ENCODE measurements at regions not wholly inside any gene's neighbourhood (a gene's known extent, or its start where the extent isn't known, plus 50 kb on each side); places are given as distances from the start of the nearest gene placed in this dataset.
"Not testable (repeated sequence)": the region's sequence is repeated elsewhere in the genome, so short reads cannot be mapped to it uniquely, and the experiment has no call there.

DNA sequence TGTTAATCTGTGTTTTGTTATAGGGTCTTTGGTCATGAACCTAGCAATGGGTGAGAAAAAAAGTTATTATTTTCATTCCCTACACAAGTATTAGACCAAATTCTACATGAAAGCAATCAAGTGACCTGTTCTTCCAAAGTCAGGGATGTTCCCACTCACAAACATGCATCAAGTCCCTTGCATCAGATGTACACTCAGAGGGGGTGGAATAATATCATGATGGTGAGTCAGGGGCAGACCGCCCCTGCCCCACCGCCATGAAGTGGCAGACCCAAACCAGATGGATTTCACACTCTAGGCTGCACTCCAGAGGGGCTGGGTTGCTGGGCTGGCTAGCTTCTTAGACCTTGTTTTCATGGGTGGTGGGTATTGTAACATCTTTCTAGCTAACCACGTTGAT, 91.4 kb downstream of the ACAA2 start:
- H3K27ac ChIP-seq (ENCODE audit: low read depth, low read length) = no peak overlapping the region
- POLR2A ChIA-PET = no interaction called here
- no TSS peak for BruUV-seq (replicated peaks)
- TF ChIP-seq, protein P1, sequence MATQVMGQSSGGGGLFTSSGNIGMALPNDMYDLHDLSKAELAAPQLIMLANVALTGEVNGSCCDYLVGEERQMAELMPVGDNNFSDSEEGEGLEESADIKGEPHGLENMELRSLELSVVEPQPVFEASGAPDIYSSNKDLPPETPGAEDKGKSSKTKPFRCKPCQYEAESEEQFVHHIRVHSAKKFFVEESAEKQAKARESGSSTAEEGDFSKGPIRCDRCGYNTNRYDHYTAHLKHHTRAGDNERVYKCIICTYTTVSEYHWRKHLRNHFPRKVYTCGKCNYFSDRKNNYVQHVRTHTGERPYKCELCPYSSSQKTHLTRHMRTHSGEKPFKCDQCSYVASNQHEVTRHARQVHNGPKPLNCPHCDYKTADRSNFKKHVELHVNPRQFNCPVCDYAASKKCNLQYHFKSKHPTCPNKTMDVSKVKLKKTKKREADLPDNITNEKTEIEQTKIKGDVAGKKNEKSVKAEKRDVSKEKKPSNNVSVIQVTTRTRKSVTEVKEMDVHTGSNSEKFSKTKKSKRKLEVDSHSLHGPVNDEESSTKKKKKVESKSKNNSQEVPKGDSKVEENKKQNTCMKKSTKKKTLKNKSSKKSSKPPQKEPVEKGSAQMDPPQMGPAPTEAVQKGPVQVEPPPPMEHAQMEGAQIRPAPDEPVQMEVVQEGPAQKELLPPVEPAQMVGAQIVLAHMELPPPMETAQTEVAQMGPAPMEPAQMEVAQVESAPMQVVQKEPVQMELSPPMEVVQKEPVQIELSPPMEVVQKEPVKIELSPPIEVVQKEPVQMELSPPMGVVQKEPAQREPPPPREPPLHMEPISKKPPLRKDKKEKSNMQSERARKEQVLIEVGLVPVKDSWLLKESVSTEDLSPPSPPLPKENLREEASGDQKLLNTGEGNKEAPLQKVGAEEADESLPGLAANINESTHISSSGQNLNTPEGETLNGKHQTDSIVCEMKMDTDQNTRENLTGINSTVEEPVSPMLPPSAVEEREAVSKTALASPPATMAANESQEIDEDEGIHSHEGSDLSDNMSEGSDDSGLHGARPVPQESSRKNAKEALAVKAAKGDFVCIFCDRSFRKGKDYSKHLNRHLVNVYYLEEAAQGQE (IDR thresholded peaks at IDR 0.05; ENCODE audit: low read depth) = no peak
- TF ChIP-seq RAD21 (IDR thresholded peaks at IDR 0.05; ENCODE audit: low read depth) (no peak), EZH2 (IDR thresholded peaks at IDR 0.05) (no peak), CBX3 (IDR thresholded peaks at IDR 0.05; ENCODE audit: low read depth) (no peak), EZH2phosphoT487 (IDR thresholded peaks at IDR 0.05; ENCODE audit: borderline replicate concordance) (no peak), POLR2A (IDR thresholded peaks at IDR 0.05; ENCODE audit: borderline replicate concordance, extremely low read depth, insufficient read depth, insufficient read length) (no peak), JUND (IDR thresholded peaks at IDR 0.05) (no peak), YY1 (IDR thresholded peaks at IDR 0.05; ENCODE audit: extremely low read depth, insufficient replicate concordance, low read depth, low read length) (no peak), ZFX (IDR thresholded peaks at IDR 0.05) (no peak)
- TF ChIP-seq, protein P2, sequence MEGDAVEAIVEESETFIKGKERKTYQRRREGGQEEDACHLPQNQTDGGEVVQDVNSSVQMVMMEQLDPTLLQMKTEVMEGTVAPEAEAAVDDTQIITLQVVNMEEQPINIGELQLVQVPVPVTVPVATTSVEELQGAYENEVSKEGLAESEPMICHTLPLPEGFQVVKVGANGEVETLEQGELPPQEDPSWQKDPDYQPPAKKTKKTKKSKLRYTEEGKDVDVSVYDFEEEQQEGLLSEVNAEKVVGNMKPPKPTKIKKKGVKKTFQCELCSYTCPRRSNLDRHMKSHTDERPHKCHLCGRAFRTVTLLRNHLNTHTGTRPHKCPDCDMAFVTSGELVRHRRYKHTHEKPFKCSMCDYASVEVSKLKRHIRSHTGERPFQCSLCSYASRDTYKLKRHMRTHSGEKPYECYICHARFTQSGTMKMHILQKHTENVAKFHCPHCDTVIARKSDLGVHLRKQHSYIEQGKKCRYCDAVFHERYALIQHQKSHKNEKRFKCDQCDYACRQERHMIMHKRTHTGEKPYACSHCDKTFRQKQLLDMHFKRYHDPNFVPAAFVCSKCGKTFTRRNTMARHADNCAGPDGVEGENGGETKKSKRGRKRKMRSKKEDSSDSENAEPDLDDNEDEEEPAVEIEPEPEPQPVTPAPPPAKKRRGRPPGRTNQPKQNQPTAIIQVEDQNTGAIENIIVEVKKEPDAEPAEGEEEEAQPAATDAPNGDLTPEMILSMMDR (IDR thresholded peaks at IDR 0.05 in 2 of 3, conservative IDR thresholded peaks at IDR 0.05 in 1 of 3; ENCODE audit: borderline replicate concordance in 1 of 3, insufficient read depth in 1 of 3, low read depth in 2 of 3, low read length in 2 of 3) = no peak
- H3K4me3 ChIP-seq (replicated peaks in 1 of 2; ENCODE audit: low read depth in 1 of 2, low read length in 2 of 2) = no peak overlapping the region
- H3K9me2 ChIP-seq (ENCODE audit: insufficient read depth) = no peaks in the 10 kb centered on the region
- no peaks in the 10 kb centered on the region for H3K27me3 ChIP-seq (ENCODE audit: insufficient read depth, low read length)
- H3K36me3 ChIP-seq (ENCODE audit: control insufficient read depth in 1 of 2, insufficient read depth in 2 of 2, low read length in 2 of 2) = no peaks in the 10 kb centered on the region
- no peak overlapping the region for H3K4me2 ChIP-seq (ENCODE audit: low read length)
- no peak for DNase-seq (ENCODE audit: low read depth, low spot score)
- no peak for ATAC-seq
- CTCF ChIA-PET = no interaction called here
- no peak overlapping the region for H2AFZ ChIP-seq (ENCODE audit: low read depth, low read length, poor library complexity, severe bottlenecking)
- no peak overlapping the region for H3K9ac ChIP-seq (ENCODE audit: low read length)
- intact Hi-C loops (cut with micrococcal nuclease) = no loop called here
- no peaks in the 10 kb centered on the region for H3K79me2 ChIP-seq (ENCODE audit: insufficient read depth, low read length)
- RAD21 ChIA-PET (ENCODE audit: low non-redundant PET in 1 of 2, low total read pairs in 2 of 2, uncharacterized antibody in 2 of 2, unreplicated experiment in 2 of 2) = no interaction called here
- no peaks in the 10 kb centered on the region for H3K9me3 ChIP-seq (ENCODE audit: control insufficient read depth in 1 of 2, insufficient read depth in 1 of 2, low read depth in 1 of 2, low read length in 2 of 2)
- no peaks in the 10 kb centered on the region for H4K20me1 ChIP-seq (ENCODE audit: insufficient read depth)
- peaks cover 44 to 46% of the 10 kb centered on the region in 2 experiments for H3K4me1 ChIP-seq (ENCODE audit: control insufficient read depth in 1 of 2, insufficient read depth in 2 of 2, low read length in 2 of 2)

DNA sequence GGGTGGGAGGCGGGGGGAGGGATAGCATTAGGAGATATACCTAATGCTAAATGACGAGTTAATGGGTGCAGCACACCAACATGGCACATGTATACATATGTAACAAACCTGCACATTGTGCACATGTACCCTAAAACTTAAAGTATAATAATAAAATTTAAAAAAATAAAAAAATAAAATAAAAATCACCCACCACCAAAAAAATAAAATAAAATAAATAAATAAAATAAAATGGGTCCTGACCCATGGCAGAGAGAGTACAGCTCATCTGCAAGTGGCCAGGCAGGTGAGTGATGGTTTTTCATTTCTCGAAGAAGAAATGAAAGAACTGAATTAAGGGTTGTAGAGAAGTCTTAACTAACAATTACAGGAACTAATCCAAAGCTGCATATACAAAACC, 92.4 kb downstream of the ACAA2 start:
- H3K4me1 ChIP-seq (ENCODE audit: control insufficient read depth in 1 of 2, insufficient read depth in 2 of 2, low read length in 2 of 2) = peaks cover 35 to 36% of the 10 kb centered on the region in 2 experiments
- CTCF ChIA-PET; RAD21 ChIA-PET (ENCODE audit: low non-redundant PET in 1 of 2, low total read pairs in 2 of 2, uncharacterized antibody in 2 of 2, unreplicated experiment in 2 of 2); DNase-seq (ENCODE audit: low read depth, low spot score); H3K9me3 ChIP-seq (ENCODE audit: control insufficient read depth in 1 of 2, insufficient read depth in 1 of 2, low read depth in 1 of 2, low read length in 2 of 2); POLR2A ChIA-PET; H3K27ac ChIP-seq (ENCODE audit: low read depth, low read length); intact Hi-C loops (cut with micrococcal nuclease); H3K9ac ChIP-seq (ENCODE audit: low read length); H3K79me2 ChIP-seq (ENCODE audit: insufficient read depth, low read length); H3K27me3 ChIP-seq (ENCODE audit: insufficient read depth, low read length); H3K4me3 ChIP-seq (replicated peaks in 1 of 2; ENCODE audit: low read depth in 1 of 2, low read length in 2 of 2); BruUV-seq (replicated peaks); H4K20me1 ChIP-seq (ENCODE audit: insufficient read depth); H3K9me2 ChIP-seq (ENCODE audit: insufficient read depth); H3K4me2 ChIP-seq (ENCODE audit: low read length); ATAC-seq; H3K36me3 ChIP-seq (ENCODE audit: control insufficient read depth in 1 of 2, insufficient read depth in 2 of 2, low read length in 2 of 2); H2AFZ ChIP-seq (ENCODE audit: low read depth, low read length, poor library complexity, severe bottlenecking): not testable (repeated sequence)
